ENCODE measurements at regions not wholly inside any gene's neighbourhood (a gene's known extent, or its start where the extent isn't known, plus 50 kb on each side); places are given as distances from the start of the nearest gene placed in this dataset.
"Not testable (repeated sequence)": the region's sequence is repeated elsewhere in the genome, so short reads cannot be mapped to it uniquely, and the experiment has no call there.

- FAIRE-seq (no peak), DNase-seq (ENCODE audit: insufficient read length, low spot score) (no peak)
- TF ChIP-seq TAF1 (IDR thresholded peaks at IDR 0.05; ENCODE audit: low read depth, low read length) = no peak
- TF ChIP-seq POU2F2 (IDR thresholded peaks at IDR 0.05; ENCODE audit: low read depth, low read length) = no peak
- no peak for TF ChIP-seq PAX5 (IDR thresholded peaks at IDR 0.05; ENCODE audit: insufficient read depth, low read length, severe bottlenecking)
- no peak for TF ChIP-seq POLR2AphosphoS5 (IDR thresholded peaks at IDR 0.05; ENCODE audit: low read depth, low read length)
- no peak for TF ChIP-seq POLR2A (IDR thresholded peaks at IDR 0.05; ENCODE audit: low read depth, low read length)
- no peak for TF ChIP-seq SPI1 (IDR thresholded peaks at IDR 0.05; ENCODE audit: low read depth, low read length)
Observed at GRCh38 chr5:130908186-130908585, 256.9 kb downstream of the HINT1 start.

GRCh38 chr5:130897537-130898195 lies 267.4 kb downstream of the HINT1 start:
- FAIRE-seq; DNase-seq (ENCODE audit: insufficient read length, low spot score): not testable (repeated sequence)

- not testable (repeated sequence) for FAIRE-seq; DNase-seq (ENCODE audit: insufficient read length, low spot score)
Observed at GRCh38 chr5:130897181-130897536, 267.9 kb downstream of the HINT1 start.

- TF ChIP-seq TAF1 (IDR thresholded peaks at IDR 0.05; ENCODE audit: low read depth, low read length) = no peak
- no peak for TF ChIP-seq POU2F2 (IDR thresholded peaks at IDR 0.05; ENCODE audit: low read depth, low read length)
- no peak for TF ChIP-seq SPI1 (IDR thresholded peaks at IDR 0.05; ENCODE audit: low read depth, low read length)
- no peak for TF ChIP-seq PAX5 (IDR thresholded peaks at IDR 0.05; ENCODE audit: insufficient read depth, low read length, severe bottlenecking)
- no peak for TF ChIP-seq POLR2A (IDR thresholded peaks at IDR 0.05; ENCODE audit: low read depth, low read length)
- no peak for TF ChIP-seq POLR2AphosphoS5 (IDR thresholded peaks at IDR 0.05; ENCODE audit: low read depth, low read length)
- FAIRE-seq = no peak
- DNase-seq (ENCODE audit: insufficient read length, low spot score) = no peak
Observed at GRCh38 chr5:130896636-130897035, 268.4 kb downstream of the HINT1 start.

GRCh38 chr5:130893006-130893405 lies 272.1 kb downstream of the HINT1 start:
- FAIRE-seq (no peak), DNase-seq (ENCODE audit: insufficient read length, low spot score) (no peak)
- no peak for TF ChIP-seq TAF1 (IDR thresholded peaks at IDR 0.05; ENCODE audit: low read depth, low read length)
- no peak for TF ChIP-seq PAX5 (IDR thresholded peaks at IDR 0.05; ENCODE audit: insufficient read depth, low read length, severe bottlenecking)
- TF ChIP-seq POLR2AphosphoS5 (IDR thresholded peaks at IDR 0.05; ENCODE audit: low read depth, low read length) = no peak

GRCh38 chr5:130890610-130891009 lies 274.4 kb downstream of the HINT1 start:
- no peak for TF ChIP-seq SPI1 (IDR thresholded peaks at IDR 0.05; ENCODE audit: low read depth, low read length)
- no peak for TF ChIP-seq POLR2AphosphoS5 (IDR thresholded peaks at IDR 0.05; ENCODE audit: low read depth, low read length)
- no peak for TF ChIP-seq POU2F2 (IDR thresholded peaks at IDR 0.05; ENCODE audit: low read depth, low read length)
- TF ChIP-seq TAF1 (IDR thresholded peaks at IDR 0.05; ENCODE audit: low read depth, low read length) = no peak
- TF ChIP-seq PAX5 (IDR thresholded peaks at IDR 0.05; ENCODE audit: insufficient read depth, low read length, severe bottlenecking) = no peak
- TF ChIP-seq POLR2A (IDR thresholded peaks at IDR 0.05; ENCODE audit: low read depth, low read length) = no peak
- no peak for FAIRE-seq
- no peak for DNase-seq (ENCODE audit: insufficient read length, low spot score)

- FAIRE-seq = no peak
- TF ChIP-seq TAF1 (IDR thresholded peaks at IDR 0.05; ENCODE audit: low read depth, low read length) = no peak
- TF ChIP-seq POLR2AphosphoS5 (IDR thresholded peaks at IDR 0.05; ENCODE audit: low read depth, low read length) = no peak
- no peak for DNase-seq (ENCODE audit: insufficient read length, low spot score)
Observed at GRCh38 chr5:130885691-130886090, 279.4 kb downstream of the HINT1 start.

- DNase-seq (ENCODE audit: insufficient read length, low spot score) (no peak), FAIRE-seq (no peak)
- TF ChIP-seq SPI1 (IDR thresholded peaks at IDR 0.05; ENCODE audit: low read depth, low read length) (no peak), PAX5 (IDR thresholded peaks at IDR 0.05; ENCODE audit: insufficient read depth, low read length, severe bottlenecking) (no peak), TAF1 (IDR thresholded peaks at IDR 0.05; ENCODE audit: low read depth, low read length) (no peak), POLR2AphosphoS5 (IDR thresholded peaks at IDR 0.05; ENCODE audit: low read depth, low read length) (no peak), POLR2A (IDR thresholded peaks at IDR 0.05; ENCODE audit: low read depth, low read length) (no peak), POU2F2 (IDR thresholded peaks at IDR 0.05; ENCODE audit: low read depth, low read length) (no peak)
Observed at GRCh38 chr5:130885027-130885426, 280.0 kb downstream of the HINT1 start.

GRCh38 chr5:130884023-130884422 lies 281.0 kb downstream of the HINT1 start:
- TF ChIP-seq POLR2A (IDR thresholded peaks at IDR 0.05; ENCODE audit: low read depth, low read length) (no peak), TAF1 (IDR thresholded peaks at IDR 0.05; ENCODE audit: low read depth, low read length) (no peak), POLR2AphosphoS5 (IDR thresholded peaks at IDR 0.05; ENCODE audit: low read depth, low read length) (no peak), SPI1 (IDR thresholded peaks at IDR 0.05; ENCODE audit: low read depth, low read length) (no peak), POU2F2 (IDR thresholded peaks at IDR 0.05; ENCODE audit: low read depth, low read length) (no peak), PAX5 (IDR thresholded peaks at IDR 0.05; ENCODE audit: insufficient read depth, low read length, severe bottlenecking) (no peak)
- DNase-seq (ENCODE audit: insufficient read length, low spot score) = no peak
- no peak for FAIRE-seq

- TF ChIP-seq POLR2A (IDR thresholded peaks at IDR 0.05; ENCODE audit: low read depth, low read length) (no peak), SPI1 (IDR thresholded peaks at IDR 0.05; ENCODE audit: low read depth, low read length) (no peak), POLR2AphosphoS5 (IDR thresholded peaks at IDR 0.05; ENCODE audit: low read depth, low read length) (no peak), PAX5 (IDR thresholded peaks at IDR 0.05; ENCODE audit: insufficient read depth, low read length, severe bottlenecking) (no peak), POU2F2 (IDR thresholded peaks at IDR 0.05; ENCODE audit: low read depth, low read length) (no peak), TAF1 (IDR thresholded peaks at IDR 0.05; ENCODE audit: low read depth, low read length) (no peak)
- DNase-seq (ENCODE audit: insufficient read length, low spot score) (no peak), FAIRE-seq (no peak)
Observed at GRCh38 chr5:130875656-130876055, 289.4 kb downstream of the HINT1 start.

GRCh38 chr5:130874861-130875417 lies 290.1 kb downstream of the HINT1 start:
- no peak for DNase-seq (ENCODE audit: insufficient read length, low spot score)
- TF ChIP-seq POLR2A (IDR thresholded peaks at IDR 0.05; ENCODE audit: low read depth, low read length) (no peak), POU2F2 (IDR thresholded peaks at IDR 0.05; ENCODE audit: low read depth, low read length) (no peak), SPI1 (IDR thresholded peaks at IDR 0.05; ENCODE audit: low read depth, low read length) (no peak), POLR2AphosphoS5 (IDR thresholded peaks at IDR 0.05; ENCODE audit: low read depth, low read length) (no peak), PAX5 (IDR thresholded peaks at IDR 0.05; ENCODE audit: insufficient read depth, low read length, severe bottlenecking) (no peak), TAF1 (IDR thresholded peaks at IDR 0.05; ENCODE audit: low read depth, low read length) (no peak)
- no peak for FAIRE-seq
